H9 (cell line): ENCODE measurements at regions not wholly inside any gene's neighbourhood (a gene's known extent, or its start where the extent isn't known, plus 50 kb on each side); places are given as distances from the start of the nearest gene placed in this dataset.

ENCODE experiments used
- DNase-seq: peaks from one replicate; pipeline ENCODE4 v3.0.0-alpha.2; 2017
- H2AFZ ChIP-seq: one replicate; pipeline ENCODE4 v1.6.1; 2013; ENCODE audit warnings: mild to moderate bottlenecking, low read length, control low read depth, moderate library complexity
- H2AK5ac ChIP-seq: 2 replicates; pipeline ENCODE4 v1.6.1; 2013; ENCODE audit warnings: low read length, control low read depth, mixed read lengths; ENCODE audit not compliant: insufficient read length
- H2BK120ac ChIP-seq: one replicate; pipeline ENCODE4 v1.6.1; 2013; ENCODE audit warnings: low read depth, mild to moderate bottlenecking, low read length, control low read depth, inconsistent platforms; ENCODE audit not compliant: poor library complexity, severe bottlenecking
- H2BK12ac ChIP-seq: 2 replicates; pipeline ENCODE4 v1.6.1; 2013; ENCODE audit warnings: low read length, control low read depth, mixed read lengths, low read depth; ENCODE audit not compliant: insufficient read length
- H2BK15ac ChIP-seq: 2 replicates; pipeline ENCODE4 v1.6.1; 2013; ENCODE audit warnings: low read depth, low read length, control low read depth
- H2BK20ac ChIP-seq: one replicate; pipeline ENCODE4 v1.6.1; 2013; ENCODE audit warnings: low read depth, mild to moderate bottlenecking, low read length, control low read depth, inconsistent platforms; ENCODE audit not compliant: poor library complexity, severe bottlenecking
- H2BK5ac ChIP-seq: 2 replicates; pipeline ENCODE4 v1.6.1; 2013; ENCODE audit warnings: low read length, control low read depth, mixed read lengths; ENCODE audit not compliant: insufficient read length
- H3K14ac ChIP-seq: 2 replicates; pipeline ENCODE4 v1.6.1; 2013; ENCODE audit warnings: low read length, control low read depth; ENCODE audit not compliant: insufficient read depth
- H3K18ac ChIP-seq: 2 replicates; pipeline ENCODE4 v1.6.1; 2013; ENCODE audit warnings: low read depth, mild to moderate bottlenecking, mixed read lengths, low read length, control low read depth; ENCODE audit not compliant: insufficient read length
- H3K23ac ChIP-seq: 2 replicates; pipeline ENCODE4 v1.6.1; 2013; ENCODE audit warnings: low read length, control low read depth, mixed read lengths, low read depth; ENCODE audit not compliant: insufficient read length
- H3K23me2 ChIP-seq: 2 replicates; pipeline ENCODE4 v1.6.1; 2013; ENCODE audit warnings: low read depth, mild to moderate bottlenecking, mixed read lengths, low read length, control low read depth; ENCODE audit not compliant: insufficient read length, poor library complexity, severe bottlenecking
- H3K27ac ChIP-seq: 2 replicates; pipeline ENCODE4 v1.5.1; 2013; ENCODE audit warnings: low read length, control low read depth, mixed read lengths, low read depth; ENCODE audit not compliant: insufficient read length
- H3K27me3 ChIP-seq: 2 replicates; pipeline ENCODE4 v1.6.1; 2013; ENCODE audit warnings: low read length, control low read depth, inconsistent platforms; ENCODE audit not compliant: insufficient read depth
- H3K4ac ChIP-seq: 2 replicates; pipeline ENCODE4 v1.6.1; 2013; ENCODE audit warnings: low read depth, mild to moderate bottlenecking, control low read depth, inconsistent platforms, low read length, moderate library complexity
- H3K4me1 ChIP-seq: 2 replicates; pipeline ENCODE4 v1.6.1; 2013; ENCODE audit warnings: low read length, control low read depth, inconsistent platforms; ENCODE audit not compliant: insufficient read depth
- H3K4me2 ChIP-seq: 2 replicates; pipeline ENCODE4 v1.6.1; 2013; ENCODE audit warnings: low read length, control low read depth, mixed read lengths; ENCODE audit not compliant: insufficient read length, insufficient read depth
- H3K56ac ChIP-seq: 2 replicates; pipeline ENCODE4 v1.6.1; 2013; ENCODE audit warnings: low read depth, mild to moderate bottlenecking, mixed read lengths, low read length, control low read depth; ENCODE audit not compliant: insufficient read length
- H3K79me1 ChIP-seq: 2 replicates; pipeline ENCODE4 v1.6.1; 2013; ENCODE audit warnings: low read depth, mild to moderate bottlenecking, moderate library complexity, low read length, control low read depth, inconsistent platforms; ENCODE audit not compliant: insufficient read depth, poor library complexity, severe bottlenecking
- H3K79me2 ChIP-seq: 2 replicates; pipeline ENCODE4 v1.6.1; 2013; ENCODE audit warnings: low read length, control low read depth, inconsistent platforms; ENCODE audit not compliant: insufficient read depth
- H3K9ac ChIP-seq: 2 replicates; pipeline ENCODE4 v1.6.1; 2013; ENCODE audit warnings: low read length, control low read depth, mixed read lengths; ENCODE audit not compliant: insufficient read length; ENCODE audit errors: extremely low read depth
- H3K9me3 ChIP-seq: one replicate; pipeline ENCODE4 v1.6.1; 2013; ENCODE audit warnings: low read depth, low read length, inconsistent platforms; ENCODE audit not compliant: control insufficient read depth
- H3T11ph ChIP-seq: one replicate; pipeline ENCODE4 v1.6.1; 2013; ENCODE audit warnings: mild to moderate bottlenecking, low read length, control low read depth, inconsistent platforms
- H4K20me1 ChIP-seq: one replicate; pipeline ENCODE4 v1.6.1; 2013; ENCODE audit not compliant: control insufficient read depth, insufficient read length, insufficient read depth
- H4K5ac ChIP-seq: 2 replicates; pipeline ENCODE4 v1.6.1; 2013; ENCODE audit warnings: low read depth, mild to moderate bottlenecking, mixed read lengths, low read length, control low read depth; ENCODE audit not compliant: insufficient read length
- H4K8ac ChIP-seq: replicated peaks from 2 replicates; pipeline ENCODE4 v1.6.1; 2013; ENCODE audit warnings: low read length, control low read depth, mixed read lengths, low read depth; ENCODE audit not compliant: insufficient read length
- H4K91ac ChIP-seq: 2 replicates; pipeline ENCODE4 v1.6.1; 2013; ENCODE audit warnings: low read depth, mild to moderate bottlenecking, moderate library complexity, mixed read lengths, low read length, control low read depth; ENCODE audit not compliant: insufficient read length
- H3K27ac Mint-ChIP-seq, 3 experiments: 2 replicates in 2 of 3; 3 replicates in 1 of 3; pipeline ENCODE4 v1.8.0; 2020 to 2021; ENCODE audit warnings: mixed read lengths in 3 of 3, mild to moderate bottlenecking in 1 of 3, moderate library complexity in 1 of 3
- H3K27me3 Mint-ChIP-seq: 2 replicates; pipeline ENCODE4 v1.8.0; 2021; ENCODE audit warnings: low read depth, mild to moderate bottlenecking, moderate library complexity, mixed read lengths
- H3K36me3 Mint-ChIP-seq, 3 experiments: 2 replicates in 2 of 3; 3 replicates in 1 of 3; pipeline ENCODE4 v1.8.0; 2020 to 2021; ENCODE audit warnings: low read depth in 3 of 3, mixed read lengths in 3 of 3; ENCODE audit not compliant: insufficient read depth in 1 of 3
- H3K4me1 Mint-ChIP-seq, 2 experiments: 2 replicates each; pipeline ENCODE4 v1.8.0; 2020; ENCODE audit warnings: mixed read lengths in 2 of 2
- H3K4me3 Mint-ChIP-seq, 2 experiments: 2 replicates in 1 of 2; 3 replicates in 1 of 2; pipeline ENCODE4 v1.8.0; 2020 to 2021; ENCODE audit warnings: mild to moderate bottlenecking in 2 of 2, mixed read lengths in 2 of 2, moderate library complexity in 1 of 2
- H3K9me3 Mint-ChIP-seq, 2 experiments: 2 replicates in 1 of 2; 3 replicates in 1 of 2; pipeline ENCODE4 v1.8.0; 2020; ENCODE audit warnings: mild to moderate bottlenecking in 2 of 2, mixed read lengths in 2 of 2, moderate library complexity in 1 of 2
- WGBS: extraction: QIAGEN DNeasy Blood & Tissue Kit; methylation state at CpG from one replicate; pipeline ENCODE4 v1.1.7; 2013; ENCODE audit warnings: missing lambda C conversion rate, low lambda C conversion rate, mixed read lengths; ENCODE audit not compliant: insufficient read length; ENCODE audit errors: extremely low coverage; 5-methylcytosine and 5-hydroxymethylcytosine counted together
- TF ChIP-seq, protein P1 (sequence below): fragments of 200-600 bp; sonication (generic); conservative IDR thresholded peaks from 3 replicates; pipeline ENCODE4 v1.8.0; 2021; ENCODE audit warnings: antibody characterized with exemption, mild to moderate bottlenecking

DNA sequence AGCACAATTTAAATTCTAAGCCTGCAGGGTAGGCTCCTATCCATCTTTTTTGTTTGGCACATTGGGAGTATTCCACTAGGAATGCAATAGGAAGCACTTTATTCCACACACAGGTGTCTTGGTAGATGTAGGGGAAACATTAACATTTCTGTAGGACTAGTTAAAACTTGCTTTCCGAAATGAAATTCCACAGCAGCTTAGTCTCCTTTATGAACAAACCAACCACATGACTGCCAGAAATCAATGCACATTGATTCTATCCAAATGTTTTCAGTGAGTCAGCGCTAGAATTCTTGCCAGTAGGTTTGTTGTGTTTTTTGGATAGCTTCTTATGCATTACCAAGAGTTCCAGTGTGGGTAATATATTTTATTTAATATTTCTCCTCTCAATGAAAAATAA lies 207.9 kb upstream of the CSNK1A1L start:
- no peak overlapping the region for H2BK20ac ChIP-seq
- no peaks in the 10 kb centered on the region for H3K36me3 Mint-ChIP-seq
- no peak overlapping the region for H4K5ac ChIP-seq
- TF ChIP-seq, protein P1, sequence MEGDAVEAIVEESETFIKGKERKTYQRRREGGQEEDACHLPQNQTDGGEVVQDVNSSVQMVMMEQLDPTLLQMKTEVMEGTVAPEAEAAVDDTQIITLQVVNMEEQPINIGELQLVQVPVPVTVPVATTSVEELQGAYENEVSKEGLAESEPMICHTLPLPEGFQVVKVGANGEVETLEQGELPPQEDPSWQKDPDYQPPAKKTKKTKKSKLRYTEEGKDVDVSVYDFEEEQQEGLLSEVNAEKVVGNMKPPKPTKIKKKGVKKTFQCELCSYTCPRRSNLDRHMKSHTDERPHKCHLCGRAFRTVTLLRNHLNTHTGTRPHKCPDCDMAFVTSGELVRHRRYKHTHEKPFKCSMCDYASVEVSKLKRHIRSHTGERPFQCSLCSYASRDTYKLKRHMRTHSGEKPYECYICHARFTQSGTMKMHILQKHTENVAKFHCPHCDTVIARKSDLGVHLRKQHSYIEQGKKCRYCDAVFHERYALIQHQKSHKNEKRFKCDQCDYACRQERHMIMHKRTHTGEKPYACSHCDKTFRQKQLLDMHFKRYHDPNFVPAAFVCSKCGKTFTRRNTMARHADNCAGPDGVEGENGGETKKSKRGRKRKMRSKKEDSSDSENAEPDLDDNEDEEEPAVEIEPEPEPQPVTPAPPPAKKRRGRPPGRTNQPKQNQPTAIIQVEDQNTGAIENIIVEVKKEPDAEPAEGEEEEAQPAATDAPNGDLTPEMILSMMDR: no peak
- no peaks in the 10 kb centered on the region for H3K79me1 ChIP-seq
- H3T11ph ChIP-seq: no peak overlapping the region
- H3K4ac ChIP-seq: no peak overlapping the region
- no peak overlapping the region for H2BK5ac ChIP-seq
- H2AFZ ChIP-seq: no peak overlapping the region
- H3K9me3 ChIP-seq: no peaks in the 10 kb centered on the region
- no peak overlapping the region for H2BK15ac ChIP-seq
- WGBS: no CpG with 5 or more reads among the region's 2 CpGs
- no peak overlapping the region for H3K23ac ChIP-seq
- no peaks in the 10 kb centered on the region for H3K27me3 Mint-ChIP-seq
- no peaks in the 10 kb centered on the region for H3K9me3 Mint-ChIP-seq
- no peaks in the 10 kb centered on the region for H3K27me3 ChIP-seq
- H4K8ac ChIP-seq: no peak overlapping the region
- no peak overlapping the region for H4K91ac ChIP-seq
- DNase-seq: no peak
- H3K18ac ChIP-seq: no peak overlapping the region
- no peak overlapping the region for H3K27ac Mint-ChIP-seq
- no peak overlapping the region for H3K4me2 ChIP-seq
- H3K4me1 Mint-ChIP-seq: peaks cover 16 to 17% of the 10 kb centered on the region in 2 experiments
- no peak overlapping the region for H3K9ac ChIP-seq
- no peaks in the 10 kb centered on the region for H3K79me2 ChIP-seq
- H4K20me1 ChIP-seq: no peaks in the 10 kb centered on the region
- no peaks in the 10 kb centered on the region for H3K4me1 ChIP-seq
- no peaks in the 10 kb centered on the region for H3K23me2 ChIP-seq
- no peak overlapping the region for H3K56ac ChIP-seq
- H2BK12ac ChIP-seq: no peak overlapping the region
- H2BK120ac ChIP-seq: no peak overlapping the region
- no peak overlapping the region for H3K14ac ChIP-seq
- H3K4me3 Mint-ChIP-seq: no peak overlapping the region
- H3K27ac ChIP-seq: no peak overlapping the region
- H2AK5ac ChIP-seq: no peak overlapping the region
